PC-9 (cell line): ENCODE measurements at regions not wholly inside any gene's neighbourhood (a gene's known extent, or its start where the extent isn't known, plus 50 kb on each side); places are given as distances from the start of the nearest gene placed in this dataset.

Source experiments
- BruUV-seq: library from RNA; stranded (reverse); fragments of 400-500 nt; replicated peaks from 2 replicates; lab custom pipeline; 2021; lab: Mats Ljungman, UMichigan
- CTCF ChIA-PET: fragments of 300-600 bp; sonication (Branson Sonifier 250); formaldehyde crosslinking; loops from one replicate; lab custom pipeline; 2022; ENCODE audit warnings: antibody characterized with exemption; lab: Charles Lee
- POLR2A ChIA-PET: fragments of 300-600 bp; sonication (Branson Sonifier 250); formaldehyde crosslinking; loops from one replicate; lab custom pipeline; 2022; ENCODE audit warnings: antibody characterized with exemption; ENCODE audit not compliant: unreplicated experiment; lab: Charles Lee
- DNase-seq, 2 experiments: peaks; one replicate each; pipeline versions ENCODE4 v3.0.0 to v3.0.0-alpha.2; 2015 to 2022; ENCODE audit warnings: mixed read lengths in 1 of 2
- H2AFZ ChIP-seq: fragments of 200-600 bp; sonication (generic); 2 replicates; pipeline ENCODE4 v1.8.1; 2017; ENCODE audit warnings: antibody characterized with exemption
- H3F3A ChIP-seq: fragments of 200-600 bp; sonication (generic); 2 replicates; pipeline ENCODE4 v1.8.1; 2017; ENCODE audit warnings: antibody characterized with exemption, mild to moderate bottlenecking, low read depth; ENCODE audit not compliant: insufficient read depth
- H3K27ac ChIP-seq: fragments of 200-600 bp; sonication (generic); 2 replicates; pipeline ENCODE4 v1.6.1; 2016; ENCODE audit warnings: mixed run types
- H3K27me3 ChIP-seq: fragments of 200-600 bp; sonication (generic); 2 replicates; pipeline ENCODE4 v1.6.1; 2016; ENCODE audit warnings: low read depth, mixed run types; ENCODE audit not compliant: insufficient read depth
- H3K36me3 ChIP-seq: fragments of 200-600 bp; sonication (generic); 2 replicates; pipeline ENCODE4 v1.6.1; 2016; ENCODE audit warnings: low read depth, mixed run types
- H3K4me1 ChIP-seq: fragments of 200-600 bp; sonication (generic); replicated peaks from 2 replicates; pipeline ENCODE4 v1.6.1; 2016; ENCODE audit warnings: mixed run types; ENCODE audit not compliant: insufficient read depth
- H3K4me2 ChIP-seq: fragments of 200-600 bp; sonication (generic); 2 replicates; pipeline ENCODE4 v1.6.1; 2017; ENCODE audit warnings: mixed run types
- H3K4me3 ChIP-seq: fragments of 200-600 bp; sonication (generic); 2 replicates; pipeline ENCODE4 v1.6.1; 2016; ENCODE audit warnings: mixed run types
- H3K79me2 ChIP-seq: fragments of 200-600 bp; sonication (generic); 2 replicates; pipeline ENCODE4 v1.6.1; 2017; ENCODE audit warnings: low read depth, mixed run types
- H3K9me2 ChIP-seq: fragments of 200-600 bp; sonication (generic); 2 replicates; pipeline ENCODE4 v1.8.1; 2017; ENCODE audit warnings: mild to moderate bottlenecking; ENCODE audit not compliant: insufficient read depth
- H3K9me3 ChIP-seq: fragments of 200-600 bp; sonication (generic); 2 replicates; pipeline ENCODE4 v1.8.1; 2016; ENCODE audit warnings: low read depth; ENCODE audit not compliant: insufficient read depth
- H4K20me1 ChIP-seq: fragments of 200-600 bp; sonication (generic); 2 replicates; pipeline ENCODE4 v1.8.1; 2017; ENCODE audit not compliant: insufficient read depth
- EZH2 ChIP-seq: fragments of 200-600 bp; sonication (generic); IDR thresholded peaks from 2 replicates; pipeline ENCODE4 v1.8.0; 2017; ENCODE audit warnings: antibody characterized with exemption, low read depth
- intact Hi-C: fragments of 100-400 bp; cut with micrococcal nuclease; formaldehyde crosslinking; loops from one replicate; pipeline ENCODE4 v1.10.0; 2022; ENCODE audit not compliant: unreplicated experiment
- TF ChIP-seq, protein P1 (sequence below): fragments of 200-600 bp; sonication (generic); conservative IDR thresholded peaks from 2 replicates; pipeline ENCODE4 v1.6.1; 2017; ENCODE audit warnings: mixed run types, antibody characterized with exemption, mild to moderate bottlenecking, moderate library complexity

DNA sequence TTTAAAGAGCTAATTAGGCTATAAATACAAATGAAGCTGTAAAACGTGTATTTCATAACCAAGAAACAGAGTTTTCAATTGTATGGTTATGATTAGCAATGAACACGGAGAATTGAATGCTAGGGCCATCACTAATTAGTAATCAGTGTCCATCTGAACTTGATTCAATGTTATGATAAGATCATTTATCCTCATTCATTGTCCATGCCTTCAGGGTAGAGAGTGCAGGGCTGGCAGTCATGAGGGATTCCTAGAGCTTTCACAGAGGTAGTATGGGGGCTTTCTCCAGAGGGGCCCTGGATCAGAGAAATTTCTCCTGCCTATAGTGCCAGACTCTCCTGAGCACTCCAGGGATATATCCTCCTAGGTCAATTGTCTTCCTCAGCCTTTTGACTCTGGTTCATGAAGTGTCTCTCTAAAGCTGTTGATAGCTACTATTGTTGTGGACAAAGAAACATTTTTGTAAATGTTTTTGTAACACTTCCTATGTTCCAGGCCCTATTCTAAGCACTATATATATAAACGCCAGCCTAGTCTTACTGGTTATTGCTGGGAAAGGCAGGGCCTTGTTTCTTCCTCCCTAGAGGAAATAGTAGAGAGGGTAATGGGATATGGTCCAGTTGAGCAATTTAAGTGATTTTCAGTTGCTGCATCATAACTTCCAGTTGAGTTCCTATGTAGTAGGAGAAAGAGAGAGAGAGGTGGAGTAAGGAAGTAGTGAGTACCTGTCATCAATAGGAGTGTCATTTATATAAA, 249.0 kb downstream of the NFKBIZ start:
- H3K9me3 ChIP-seq, result no peaks in the 10 kb centered on the region
- H3F3A ChIP-seq, result 0 out of 2 replicates have a peak, but pooled peaks cover 2% of the 10 kb centered on the region
- no peak overlapping the region for H3K4me2 ChIP-seq
- no peak for DNase-seq
- CTCF ChIA-PET, result interaction anchor here (0.6 kb wide), 1 partner anchor 235 kb away, joined by 3 read pairs; no protein-coding TSS in a partner anchor
- TF ChIP-seq EZH2, result no peak
- TF ChIP-seq, protein P1, sequence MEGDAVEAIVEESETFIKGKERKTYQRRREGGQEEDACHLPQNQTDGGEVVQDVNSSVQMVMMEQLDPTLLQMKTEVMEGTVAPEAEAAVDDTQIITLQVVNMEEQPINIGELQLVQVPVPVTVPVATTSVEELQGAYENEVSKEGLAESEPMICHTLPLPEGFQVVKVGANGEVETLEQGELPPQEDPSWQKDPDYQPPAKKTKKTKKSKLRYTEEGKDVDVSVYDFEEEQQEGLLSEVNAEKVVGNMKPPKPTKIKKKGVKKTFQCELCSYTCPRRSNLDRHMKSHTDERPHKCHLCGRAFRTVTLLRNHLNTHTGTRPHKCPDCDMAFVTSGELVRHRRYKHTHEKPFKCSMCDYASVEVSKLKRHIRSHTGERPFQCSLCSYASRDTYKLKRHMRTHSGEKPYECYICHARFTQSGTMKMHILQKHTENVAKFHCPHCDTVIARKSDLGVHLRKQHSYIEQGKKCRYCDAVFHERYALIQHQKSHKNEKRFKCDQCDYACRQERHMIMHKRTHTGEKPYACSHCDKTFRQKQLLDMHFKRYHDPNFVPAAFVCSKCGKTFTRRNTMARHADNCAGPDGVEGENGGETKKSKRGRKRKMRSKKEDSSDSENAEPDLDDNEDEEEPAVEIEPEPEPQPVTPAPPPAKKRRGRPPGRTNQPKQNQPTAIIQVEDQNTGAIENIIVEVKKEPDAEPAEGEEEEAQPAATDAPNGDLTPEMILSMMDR, result no peak
- no peaks in the 10 kb centered on the region for H3K79me2 ChIP-seq
- intact Hi-C loops, result no loop called here
- no peaks in the 10 kb centered on the region for H4K20me1 ChIP-seq
- no peak overlapping the region for H3K27ac ChIP-seq
- no peaks in the 10 kb centered on the region for H3K36me3 ChIP-seq
- no peak overlapping the region for H3K4me3 ChIP-seq
- no peaks in the 10 kb centered on the region for H3K9me2 ChIP-seq
- H2AFZ ChIP-seq, result no peak overlapping the region
- BruUV-seq, result no TSS peak
- POLR2A ChIA-PET, result no interaction called here
- peaks cover 5% of the 10 kb centered on the region for H3K4me1 ChIP-seq
- H3K27me3 ChIP-seq, result no peaks in the 10 kb centered on the region

- ChIA-PET POLR2A (interaction anchor here (0.6 kb wide), 1 partner anchor 10 kb away, joined by 3 read pairs; no protein-coding TSS in a partner anchor), CTCF (no interaction called here)
- H3K4me1 ChIP-seq, result peaks cover 5% of the 10 kb centered on the region
- H3K4me3 ChIP-seq, result no peak overlapping the region
- H3K27me3 ChIP-seq, result no peaks in the 10 kb centered on the region
- no peak overlapping the region for H2AFZ ChIP-seq
- no peak overlapping the region for H3K27ac ChIP-seq
- no peak for DNase-seq
- no peaks in the 10 kb centered on the region for H4K20me1 ChIP-seq
- H3K36me3 ChIP-seq, result no peaks in the 10 kb centered on the region
- H3F3A ChIP-seq, result 0 out of 2 replicates have a peak, but pooled peaks cover 2% of the 10 kb centered on the region
- no peaks in the 10 kb centered on the region for H3K9me3 ChIP-seq
- no peak overlapping the region for H3K4me2 ChIP-seq
- BruUV-seq, result no TSS peak
- no peaks in the 10 kb centered on the region for H3K9me2 ChIP-seq
- no peaks in the 10 kb centered on the region for H3K79me2 ChIP-seq
- intact Hi-C loops, result no loop called here
- TF ChIP-seq EZH2, result no peak
- TF ChIP-seq, protein P1, result no peak
Measured at GRCh38 chr3:102099913-102100312, 250.6 kb downstream of the NFKBIZ start.

- POLR2A ChIA-PET, result no interaction called here
- TF ChIP-seq, protein P1, result no peak
- TF ChIP-seq EZH2, result no peak
Measured at GRCh38 chr3:102102394-102102793, 253.1 kb downstream of the NFKBIZ start.

More at GRCh38 chr3:102102394-102102793, 253.1 kb downstream of the NFKBIZ start:
- DNase-seq, result peak in 1 of 2 experiments; percentile 56
- H3K9me2 ChIP-seq, result no peaks in the 10 kb centered on the region; the same call in 1 of the 2 replicates
- no peak overlapping the region for H3K4me2 ChIP-seq
- BruUV-seq, result no TSS peak
- H3K9me3 ChIP-seq, result peaks cover 6% of the 10 kb centered on the region
- peaks cover 5% of the 10 kb centered on the region for H3K4me1 ChIP-seq
- no peaks in the 10 kb centered on the region for H3K27me3 ChIP-seq
- no peaks in the 10 kb centered on the region for H4K20me1 ChIP-seq
- H3K27ac ChIP-seq, result no peak overlapping the region
- intact Hi-C loops, result no loop called here
- no peak overlapping the region for H2AFZ ChIP-seq
- no peak overlapping the region for H3K4me3 ChIP-seq
- H3K36me3 ChIP-seq, result no peaks in the 10 kb centered on the region
- H3K79me2 ChIP-seq, result no peaks in the 10 kb centered on the region
- H3F3A ChIP-seq, result 0 out of 2 replicates have a peak, but pooled peaks cover 2% of the 10 kb centered on the region
- CTCF ChIA-PET, result no interaction called here
